ENCODE measurements at regions not wholly inside any gene's neighbourhood (a gene's known extent, or its start where the extent isn't known, plus 50 kb on each side); places are given as distances from the start of the nearest gene placed in this dataset.

- intact Hi-C loops (cut with micrococcal nuclease; ENCODE audit: unreplicated experiment) = no loop called here
- in situ Hi-C loops (cut with HindIII; ENCODE audit: extremely low pct_ligation_motif_present, low pct_unique_long_range_greater_than_20kb) = no loop called here
- ATAC-seq (no peak), DNase-seq (ENCODE audit: low spot score) (no peak), FAIRE-seq (no peak)
- no TSS peak for BruUV-seq (replicated peaks)
- Histone ChIP-seq H2AFZ (ENCODE audit: low read length) (no peak overlapping the region), H3K4me1 (ENCODE audit: insufficient read depth, low read length) (no peaks in the 10 kb centered on the region), H4K20me1 (ENCODE audit: insufficient read depth, low read length) (no peaks in the 10 kb centered on the region), H3K9ac (ENCODE audit: insufficient read depth, low read depth, low read length) (no peak overlapping the region), H3K36me3 (replicated peaks in 1 of 2; ENCODE audit: control insufficient read depth in 1 of 2, insufficient read depth in 2 of 2, low read length in 2 of 2) (no peaks in the 10 kb centered on the region), H3K9me3 (ENCODE audit: low read length) (peaks cover 21% of the 10 kb centered on the region), H3K27ac (ENCODE audit: extremely low read length, insufficient read depth, low read length) (no peak overlapping the region), H3K4me2 (ENCODE audit: low read depth, low read length) (no peak overlapping the region), H3K79me2 (ENCODE audit: insufficient read depth, low read length) (no peaks in the 10 kb centered on the region), H3K27me3 (ENCODE audit: control insufficient read depth in 1 of 2, insufficient read depth in 2 of 2, low read length in 2 of 2) (no peaks in the 10 kb centered on the region; a peak in 1 of 5 replicates), H3K4me3 (replicated peaks in 1 of 3; ENCODE audit: insufficient read depth in 1 of 3, low read depth in 2 of 3, low read length in 3 of 3) (no peak overlapping the region)
- CTCF ChIA-PET (ENCODE audit: low intra/inter-chr PET ratio, low total read pairs) = no interaction called here
- TF ChIP-seq XBP1 (CRISPR knock-in tag; IDR thresholded peaks at IDR 0.05) (no peak), TERF1 (CRISPR knock-in tag; IDR thresholded peaks at IDR 0.05) (no peak), PRDM10 (CRISPR knock-in tag; IDR thresholded peaks at IDR 0.05; ENCODE audit: low read depth) (no peak), BHLHE40 (IDR thresholded peaks at IDR 0.05; ENCODE audit: low read length) (no peak), ZNF546 (CRISPR knock-in tag; conservative IDR thresholded peaks at IDR 0.05) (no peak), RNF219 (CRISPR knock-in tag; IDR thresholded peaks at IDR 0.05) (no peak), CEBPZ (IDR thresholded peaks at IDR 0.05; ENCODE audit: low read length) (no peak), ZNF24 (IDR thresholded peaks at IDR 0.05) (no peak), ZNF136 (CRISPR knock-in tag; IDR thresholded peaks at IDR 0.05; ENCODE audit: low read depth) (no peak), ZNF432 (CRISPR knock-in tag; IDR thresholded peaks at IDR 0.05; ENCODE audit: borderline replicate concordance) (no peak), ZNF790 (CRISPR knock-in tag; IDR thresholded peaks at IDR 0.05; ENCODE audit: borderline replicate concordance) (no peak), MATR3 (CRISPR knock-in tag; IDR thresholded peaks at IDR 0.05) (no peak), TBX3 (IDR thresholded peaks at IDR 0.05; ENCODE audit: borderline replicate concordance) (no peak), SALL1 (CRISPR knock-in tag; IDR thresholded peaks at IDR 0.05) (no peak)
- POLR2A ChIA-PET = no interaction called here
Observed at GRCh38 chr20:22901164-22901563, 133.9 kb upstream of the SSTR4 start.

Data from HepG2 (cell line).